GM12873 (cell line): ENCODE measurements at regions not wholly inside any gene's neighbourhood (a gene's known extent, or its start where the extent isn't known, plus 50 kb on each side); places are given as distances from the start of the nearest gene placed in this dataset.

ENCODE experiments used
- CTCF ChIP-seq: IDR thresholded peaks from 2 replicates; pipeline ENCODE4 v1.5.1; 2012; ENCODE audit warnings: low read depth, mild to moderate bottlenecking, moderate library complexity, low read length, control low read depth; ENCODE audit not compliant: insufficient read depth; ENCODE audit errors: missing control alignments

DNA sequence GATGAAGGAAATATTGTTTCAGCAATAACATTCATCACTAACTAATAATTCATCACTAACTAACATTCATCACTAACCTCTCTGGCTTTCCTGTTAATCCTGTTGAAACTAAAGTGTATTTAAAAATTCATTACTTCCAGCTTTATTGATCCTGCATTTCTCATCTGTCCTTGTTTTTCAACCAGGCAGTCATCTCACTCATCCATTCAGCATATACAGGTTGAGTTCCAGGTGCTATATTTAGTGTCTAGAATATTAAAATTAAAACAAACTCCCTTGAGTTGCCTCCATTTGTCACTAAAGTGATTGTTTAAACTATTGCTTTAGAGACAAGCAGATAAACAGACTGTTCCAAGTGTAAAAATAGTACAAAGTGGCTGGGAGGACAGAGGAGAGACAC is 58.1 kb downstream of the ATXN7L3B start:
- no peak for TF ChIP-seq CTCF

GRCh38 chr12:74598819-74599218 is 61.2 kb downstream of the ATXN7L3B start:
- TF ChIP-seq CTCF: no peak

GRCh38 chr12:74599932-74600331 is 62.3 kb downstream of the ATXN7L3B start:
- no peak for TF ChIP-seq CTCF

DNA sequence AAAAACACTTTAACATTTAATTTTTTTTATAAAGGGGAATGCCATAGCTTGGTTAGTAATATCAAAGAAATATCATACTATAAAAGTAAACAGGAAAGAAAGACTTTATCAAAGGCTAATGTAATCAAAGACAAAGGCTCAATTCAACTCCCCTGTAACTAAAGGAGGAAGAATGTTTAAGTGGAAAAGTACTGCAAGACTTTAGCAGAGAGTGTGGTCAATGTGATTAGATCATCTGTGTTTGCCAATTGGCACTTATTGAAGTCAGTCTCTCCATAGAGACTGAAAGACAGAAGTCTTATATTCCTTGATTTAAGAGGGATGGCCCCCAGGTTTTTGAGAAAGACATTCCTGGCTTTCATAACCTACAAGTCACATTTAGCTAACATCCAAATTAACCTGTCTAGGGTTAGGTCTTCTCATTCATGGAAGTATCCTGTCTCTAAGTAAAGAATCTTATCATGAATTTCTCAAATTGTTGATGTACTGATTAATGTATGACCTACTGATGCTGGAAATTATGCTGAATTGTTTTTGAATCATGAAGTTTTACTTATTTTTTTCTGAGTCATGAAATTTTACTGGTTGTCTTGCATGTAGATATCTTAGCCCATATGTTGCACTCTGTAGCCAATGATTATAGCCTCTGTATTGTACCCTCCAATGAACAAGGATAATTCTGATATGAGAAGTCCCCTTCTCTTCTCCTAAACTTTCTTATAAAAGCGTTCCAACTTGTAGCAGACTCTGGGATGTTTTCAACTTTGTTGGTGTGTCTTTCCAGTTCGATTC is 65.4 kb downstream of the ATXN7L3B start:
- TF ChIP-seq CTCF: no peak

- no peak for TF ChIP-seq CTCF
Observed at GRCh38 chr12:74608231-74608775, 70.7 kb downstream of the ATXN7L3B start.

DNA sequence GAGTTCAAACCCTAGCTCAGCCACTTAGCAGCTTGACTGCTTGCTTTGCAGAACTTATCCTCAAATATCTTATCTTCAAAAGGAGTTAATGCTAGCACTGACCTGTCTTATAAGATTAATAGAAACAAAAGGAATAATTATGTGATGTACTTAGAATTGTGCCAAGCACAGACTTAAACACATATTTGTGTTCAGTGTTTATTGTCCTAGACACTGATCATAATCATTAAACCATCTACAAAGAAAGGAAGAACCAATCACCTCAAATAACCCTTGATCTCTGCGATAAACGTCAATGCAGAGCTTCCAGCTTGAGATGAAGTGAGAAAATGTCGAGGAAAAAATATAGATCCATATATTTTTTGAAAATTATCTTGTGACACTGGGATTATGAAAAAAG is 73.1 kb downstream of the ATXN7L3B start:
- no peak for TF ChIP-seq CTCF

- TF ChIP-seq CTCF: no peak
Observed at GRCh38 chr12:74614426-74614825, 76.8 kb downstream of the ATXN7L3B start.
